ENCODE measurements at regions not wholly inside any gene's neighbourhood (a gene's known extent, or its start where the extent isn't known, plus 50 kb on each side); places are given as distances from the start of the nearest gene placed in this dataset.

- ChIA-PET POLR2A (no interaction called here), CTCF (no interaction called here)
- TF ChIP-seq CTCF (IDR thresholded peaks at IDR 0.05; ENCODE audit: control extremely low read depth, extremely low read depth, low read depth, missing control alignments), result no peak
- DNase-seq (ENCODE audit: extremely low spot score), result no peak
Observed at GRCh38 chr14:51488569-51489220, 163.0 kb upstream of the FRMD6 start.

GRCh38 chr14:51490205-51490604 is 161.5 kb upstream of the FRMD6 start:
- ChIA-PET POLR2A (no interaction called here), CTCF (no interaction called here)
- TF ChIP-seq CTCF (IDR thresholded peaks at IDR 0.05; ENCODE audit: control extremely low read depth, extremely low read depth, low read depth, missing control alignments), result no peak
- DNase-seq (ENCODE audit: extremely low spot score), result no peak

- POLR2A ChIA-PET, result no interaction called here
- CTCF ChIA-PET, result interaction anchor here (0.9 to 1.3 kb wide), 2 partner anchors 8 to 13 kb away, joined by 3 read pairs; no protein-coding TSS in a partner anchor
- no peak for DNase-seq (ENCODE audit: extremely low spot score)
- no peak for TF ChIP-seq CTCF (IDR thresholded peaks at IDR 0.05; ENCODE audit: control extremely low read depth, extremely low read depth, low read depth, missing control alignments)
Observed at GRCh38 chr14:51491036-51491545, 160.6 kb upstream of the FRMD6 start.

GRCh38 chr14:51491776-51492175 is 159.9 kb upstream of the FRMD6 start:
- DNase-seq (ENCODE audit: extremely low spot score), result no peak
- no peak for TF ChIP-seq CTCF (IDR thresholded peaks at IDR 0.05; ENCODE audit: control extremely low read depth, extremely low read depth, low read depth, missing control alignments)
- POLR2A ChIA-PET, result no interaction called here
- CTCF ChIA-PET, result interaction anchor here (1.3 kb wide), 1 partner anchor 8 kb away, joined by 3 read pairs; no protein-coding TSS in a partner anchor

DNA sequence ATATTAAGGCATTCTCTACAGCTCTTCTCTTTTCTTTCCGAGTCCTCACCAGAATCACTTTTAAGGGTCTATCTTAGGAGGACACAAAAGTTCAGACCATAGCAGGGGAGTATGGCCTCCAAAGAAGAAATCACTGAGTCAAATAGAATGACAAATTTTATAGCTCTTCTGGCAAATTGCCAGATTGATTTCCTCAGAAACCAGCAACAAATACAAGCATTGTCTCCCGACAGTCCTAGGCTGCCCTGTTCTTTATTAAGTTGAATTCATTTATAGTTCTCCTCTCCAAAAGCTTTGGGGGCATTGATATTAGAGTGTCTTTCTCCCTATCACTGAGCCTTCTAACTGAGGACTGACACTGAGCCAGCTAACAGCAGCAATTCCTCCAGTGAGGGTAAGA is 156.4 kb upstream of the FRMD6 start:
- no peak for DNase-seq (ENCODE audit: extremely low spot score)
- ChIA-PET POLR2A (no interaction called here), CTCF (interaction anchor here (0.7 to 1.3 kb wide), 2 partner anchors 10 to 15 kb away, joined by 3 to 4 read pairs; no protein-coding TSS in a partner anchor)

More for the DNA sequence above, 156.4 kb upstream of the FRMD6 start:
- no peak for TF ChIP-seq CTCF (IDR thresholded peaks at IDR 0.05; ENCODE audit: control extremely low read depth, extremely low read depth, low read depth, missing control alignments)
